GM21825 (cell line): ENCODE measurements at regions not wholly inside any gene's neighbourhood (a gene's known extent, or its start where the extent isn't known, plus 50 kb on each side); places are given as distances from the start of the nearest gene placed in this dataset.

Experiments
- ATAC-seq: cut with Tn5 transposase; IDR thresholded peaks from one replicate; pipeline ENCODE4 v1.9.1; 2021; ENCODE audit warnings: mild to moderate bottlenecking, moderate library complexity; ENCODE audit not compliant: unreplicated experiment

GRCh38 chr2:65488527-65488926, 56.1 kb upstream of the SPRED2 start:
- no peak for ATAC-seq

GRCh38 chr2:65487404-65487803, 55.0 kb upstream of the SPRED2 start:
- ATAC-seq: no peak

DNA sequence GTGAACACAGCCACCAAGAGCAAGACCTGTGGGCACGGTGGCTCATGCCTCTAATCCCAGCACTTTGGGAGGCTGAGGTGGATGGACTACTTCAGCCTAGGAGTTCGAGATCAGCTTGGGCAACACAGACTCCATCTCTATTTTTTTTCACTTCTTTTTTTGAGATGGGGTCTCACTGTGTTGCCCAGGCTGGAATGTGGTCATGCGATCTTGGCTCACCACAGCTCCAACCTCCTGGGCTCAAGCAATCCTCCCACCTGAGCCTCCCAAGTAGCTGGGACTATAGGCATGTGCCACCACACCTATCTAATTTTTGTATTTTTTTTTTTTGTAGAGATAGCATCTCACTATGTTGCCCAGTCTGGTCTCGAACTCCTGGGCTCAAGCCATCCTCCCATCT, 54.4 kb upstream of the SPRED2 start:
- no peak for ATAC-seq

DNA sequence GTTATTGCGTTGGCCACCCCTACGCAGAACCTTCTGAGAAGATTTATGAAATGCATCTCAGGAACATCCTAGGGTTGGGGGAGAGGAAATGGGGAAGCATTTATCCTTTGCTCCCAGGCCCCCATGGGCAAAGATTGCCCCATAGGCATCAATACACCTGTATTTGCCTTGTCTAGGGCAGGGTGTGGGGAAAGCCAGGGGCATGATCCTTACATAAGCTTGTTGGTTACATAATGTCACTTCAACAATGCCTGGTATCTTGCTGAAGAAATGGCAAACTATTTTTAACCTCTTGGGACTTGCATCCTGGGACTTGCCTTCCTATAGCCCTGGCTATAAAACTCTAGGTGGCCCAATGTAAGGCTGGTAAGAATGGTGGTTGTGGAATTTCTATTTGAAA, 53.9 kb upstream of the SPRED2 start:
- ATAC-seq: no peak

- no peak for ATAC-seq
Observed at GRCh38 chr2:65485839-65486238, 53.4 kb upstream of the SPRED2 start.

DNA sequence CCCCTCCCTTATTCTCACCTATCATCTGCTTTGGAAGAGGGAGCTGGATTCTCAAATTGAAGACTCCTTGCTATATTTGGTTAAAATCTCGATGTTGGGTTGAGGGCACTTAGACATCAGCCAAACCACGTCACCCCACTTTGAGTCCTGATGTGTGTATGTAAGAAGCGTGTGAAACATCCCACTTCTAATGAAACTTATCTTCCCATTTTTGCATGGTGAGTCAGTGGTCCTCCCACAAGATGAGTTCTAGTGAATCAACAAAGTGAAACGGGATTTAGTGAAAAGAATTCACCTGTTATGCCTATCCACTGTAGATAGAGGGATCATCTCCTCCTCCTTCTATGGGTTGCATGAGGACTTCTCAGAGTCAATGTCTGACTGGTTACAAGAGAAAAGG, 51.4 kb upstream of the SPRED2 start:
- ATAC-seq: no peak

GRCh38 chr2:65482971-65483370, 50.6 kb upstream of the SPRED2 start:
- no peak for ATAC-seq
